GM21528 (cell line): ENCODE measurements at regions not wholly inside any gene's neighbourhood (a gene's known extent, or its start where the extent isn't known, plus 50 kb on each side); places are given as distances from the start of the nearest gene placed in this dataset.
"Not testable (repeated sequence)": the region's sequence is repeated elsewhere in the genome, so short reads cannot be mapped to it uniquely, and the experiment has no call there.

Experiments used
- ATAC-seq: cut with Tn5 transposase; IDR thresholded peaks from one replicate; pipeline ENCODE4 v1.9.1; 2021; ENCODE audit warnings: mild to moderate bottlenecking, moderate library complexity; ENCODE audit not compliant: unreplicated experiment, low FRiP score

- ATAC-seq = no peak
Observed at GRCh38 chr7:14974688-14975087, 72.1 kb upstream of the DGKB start.

- no peak for ATAC-seq
Observed at GRCh38 chr7:14973712-14974428, 71.3 kb upstream of the DGKB start.

GRCh38 chr7:14971678-14972077 is 69.1 kb upstream of the DGKB start:
- not testable (repeated sequence) for ATAC-seq

GRCh38 chr7:14967376-14967775 is 64.8 kb upstream of the DGKB start:
- ATAC-seq = not testable (repeated sequence)

- no peak for ATAC-seq
Observed at GRCh38 chr7:14962778-14963177, 60.2 kb upstream of the DGKB start.

- ATAC-seq = no peak
Observed at GRCh38 chr7:14960721-14961120, 58.2 kb upstream of the DGKB start.

- no peak for ATAC-seq
Observed at GRCh38 chr7:14959339-14959738, 56.8 kb upstream of the DGKB start.

GRCh38 chr7:14954035-14954434 is 51.5 kb upstream of the DGKB start:
- ATAC-seq = no peak
